Stimulated activated CD8-positive, alpha-beta memory T cell treated with anti-CD3 and anti-CD28 coated beads, Interleukin-12 subunit alpha, Interleukin-12 subunit beta, amount 100 ng/mL, for 24 hours (primary cell): ENCODE measurements at regions not wholly inside any gene's neighbourhood (a gene's known extent, or its start where the extent isn't known, plus 50 kb on each side); places are given as distances from the start of the nearest gene placed in this dataset.
A peak's percentile ranks its signal among the peaks of the same experiment; 100 is the strongest.
"Not testable (repeated sequence)": the region's sequence is repeated elsewhere in the genome, so short reads cannot be mapped to it uniquely, and the experiment has no call there.

Experiments used
- DNase-seq: peaks from one replicate; pipeline ENCODE4 v3.0.0-alpha.2; 2020; ENCODE audit errors: extremely low read depth

DNA sequence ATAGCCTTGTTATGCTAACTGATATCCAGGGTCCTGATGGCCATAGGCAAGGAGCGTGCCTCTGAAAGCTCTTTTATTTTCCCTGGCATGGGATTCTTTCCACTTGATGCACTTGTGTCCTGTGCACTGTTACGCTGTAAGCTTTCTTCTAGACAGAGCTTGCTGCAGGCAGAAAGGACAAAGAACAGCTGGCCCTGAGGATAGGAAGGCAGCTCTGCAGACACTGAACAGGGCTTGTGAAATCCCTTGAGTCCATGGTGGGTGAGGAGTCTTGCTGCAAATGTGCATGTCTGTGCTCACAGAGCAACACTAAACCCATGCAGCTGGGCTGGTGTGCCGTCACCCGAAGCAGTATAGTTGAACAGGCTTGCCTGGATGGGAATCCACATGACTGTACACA is 126.6 kb downstream of the AKAP11 start:
- DNase-seq, result no peak

DNA sequence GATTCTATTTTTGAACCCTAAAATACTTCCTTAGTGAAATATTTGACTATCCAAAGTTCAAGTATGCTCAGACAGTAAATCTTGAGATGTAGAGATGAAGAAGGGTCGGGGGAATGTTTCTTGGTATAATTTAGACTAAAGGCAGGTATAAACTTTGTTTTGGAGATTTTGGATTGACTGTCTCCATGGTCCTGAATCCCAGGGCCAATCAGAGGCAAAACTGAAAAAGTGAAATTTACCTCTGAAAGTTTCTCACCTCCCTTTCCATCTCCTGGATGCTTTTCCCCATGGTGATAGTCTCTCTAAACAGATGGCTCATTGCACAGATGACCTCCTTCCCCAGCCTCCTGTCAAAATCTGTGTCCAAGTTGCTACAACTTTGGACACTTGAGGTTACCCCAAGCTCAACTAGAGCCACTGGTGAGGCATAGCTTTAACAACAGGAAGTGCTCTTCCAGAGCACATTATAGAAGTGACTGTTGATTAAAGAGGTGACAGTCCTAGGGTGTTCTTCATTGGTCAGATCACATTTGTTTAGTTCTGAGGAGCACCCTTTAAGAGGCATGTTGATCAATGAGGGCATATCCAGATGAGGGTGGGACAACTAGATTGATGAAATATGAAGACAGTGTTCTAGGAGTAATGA is 128.4 kb downstream of the AKAP11 start:
- no peak for DNase-seq

DNA sequence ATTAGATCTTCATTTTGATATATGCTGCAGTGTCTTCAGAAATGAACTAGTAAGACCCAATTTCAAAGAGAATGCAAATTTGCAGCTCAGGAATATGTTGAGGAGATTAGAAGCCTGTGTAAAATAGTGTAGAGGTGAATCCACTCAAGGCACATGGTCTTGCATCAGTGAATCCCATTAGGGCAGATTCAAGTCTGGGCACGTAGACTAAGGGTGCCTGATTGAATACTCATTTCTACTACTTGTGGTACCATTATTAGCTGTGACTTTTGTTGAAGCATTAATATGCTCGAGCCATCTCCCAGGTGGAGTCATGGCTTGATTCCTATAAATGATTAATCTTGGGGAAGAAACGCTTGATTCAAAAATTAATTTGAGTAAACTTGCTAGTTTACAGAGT is 129.4 kb downstream of the AKAP11 start:
- DNase-seq, result no peak

DNA sequence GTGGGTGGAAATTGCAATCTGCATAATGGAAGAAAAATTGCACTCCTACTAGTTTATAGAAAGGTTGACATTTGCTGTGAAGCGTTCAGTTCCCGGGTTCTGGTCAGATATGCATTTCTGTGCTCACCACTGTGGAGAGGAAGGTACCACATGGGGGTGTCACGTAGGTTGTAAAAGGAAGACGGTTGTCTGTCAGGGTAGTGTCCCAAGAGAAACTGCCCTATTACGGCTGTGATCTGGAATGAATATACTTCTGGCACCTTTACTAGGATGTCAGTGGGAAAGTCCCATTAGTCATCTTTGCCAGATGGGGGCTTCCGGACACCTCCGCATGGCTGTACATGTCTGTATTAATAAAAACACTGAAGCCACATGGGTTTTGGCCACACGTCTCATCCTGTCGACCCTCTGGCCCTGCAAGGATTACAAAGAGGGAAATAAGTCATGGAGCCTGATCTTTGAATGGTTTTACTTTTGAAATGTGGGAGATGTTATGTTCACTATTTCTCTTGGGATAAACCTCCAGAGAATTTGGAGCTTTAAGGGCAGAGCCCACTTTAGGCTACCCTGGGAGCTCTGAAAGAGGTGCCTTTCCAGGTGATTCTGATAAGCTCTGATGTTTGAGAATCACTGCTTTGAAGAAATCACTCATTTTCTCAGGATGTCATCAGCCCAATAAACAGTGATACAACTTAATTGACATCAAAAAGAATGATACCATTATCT is 133.9 kb downstream of the AKAP11 start:
- DNase-seq, result peak; percentile 39

DNA sequence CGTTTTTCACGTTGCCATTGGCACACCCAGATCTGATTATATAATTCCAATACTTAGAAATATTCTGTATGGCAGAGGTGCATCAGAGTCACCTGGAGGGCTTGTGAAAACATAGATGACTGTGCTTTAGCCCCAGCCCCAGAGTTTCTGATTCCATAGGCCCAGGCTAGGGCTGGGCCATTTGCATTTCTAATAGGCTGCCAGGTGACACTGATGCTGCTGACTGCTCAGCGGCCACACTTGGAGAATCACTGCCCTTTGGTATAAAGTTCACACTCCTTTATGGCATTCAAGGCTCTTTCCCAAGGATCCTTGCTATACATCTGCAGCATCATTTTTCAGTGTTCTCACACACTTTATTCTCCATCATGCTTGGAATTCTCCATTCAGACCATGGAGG is 137.1 kb downstream of the AKAP11 start:
- no peak for DNase-seq

DNA sequence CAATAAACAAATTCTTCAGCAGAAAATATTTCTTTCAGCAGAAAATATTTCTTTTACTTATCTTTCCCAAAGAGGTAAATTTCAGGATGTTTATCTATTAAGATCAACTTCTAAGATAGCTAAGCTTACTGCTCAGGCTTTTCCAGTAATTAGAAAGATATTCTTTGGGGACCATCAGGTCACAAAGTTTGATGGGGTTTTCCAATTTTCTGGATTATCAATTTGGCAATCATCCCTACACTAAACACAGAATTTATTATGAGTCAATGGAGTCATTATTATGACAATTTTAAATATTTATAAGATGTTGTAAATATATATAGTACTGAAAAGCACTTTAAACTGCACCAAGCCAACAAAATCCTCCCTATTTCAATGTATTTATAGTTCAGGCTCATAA is 137.6 kb downstream of the AKAP11 start:
- no peak for DNase-seq

DNA sequence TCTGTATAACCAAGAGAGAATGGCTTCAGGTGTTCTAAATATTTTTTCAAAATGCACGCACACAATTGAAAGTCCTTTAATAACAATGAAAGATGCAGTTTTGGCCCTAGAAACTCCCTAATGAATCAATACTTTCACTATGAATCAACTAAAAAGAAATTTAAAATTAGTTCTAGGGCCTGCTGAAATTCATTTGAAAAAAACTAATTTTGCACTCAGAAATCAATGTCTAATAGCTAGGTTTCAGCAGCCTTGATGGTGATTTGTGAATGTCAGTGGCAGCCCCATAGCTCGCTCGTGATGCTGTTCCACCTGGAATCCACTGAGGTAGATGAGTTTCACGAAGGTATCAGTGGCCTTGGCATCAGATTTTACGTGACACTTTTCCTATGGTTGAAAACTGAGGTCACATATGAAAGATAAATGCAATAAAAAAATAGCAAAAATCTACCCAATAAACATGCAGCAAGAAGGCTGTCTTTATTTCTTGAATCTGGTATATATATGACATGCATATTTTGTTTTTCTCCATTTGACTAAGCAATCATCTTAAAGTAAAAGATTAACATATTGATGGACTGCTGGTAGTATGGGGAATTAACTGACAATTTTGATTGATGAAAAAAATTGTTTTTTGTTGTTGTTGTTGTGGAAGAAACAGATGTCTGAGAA is 141.0 kb downstream of the AKAP11 start:
- no peak for DNase-seq

DNA sequence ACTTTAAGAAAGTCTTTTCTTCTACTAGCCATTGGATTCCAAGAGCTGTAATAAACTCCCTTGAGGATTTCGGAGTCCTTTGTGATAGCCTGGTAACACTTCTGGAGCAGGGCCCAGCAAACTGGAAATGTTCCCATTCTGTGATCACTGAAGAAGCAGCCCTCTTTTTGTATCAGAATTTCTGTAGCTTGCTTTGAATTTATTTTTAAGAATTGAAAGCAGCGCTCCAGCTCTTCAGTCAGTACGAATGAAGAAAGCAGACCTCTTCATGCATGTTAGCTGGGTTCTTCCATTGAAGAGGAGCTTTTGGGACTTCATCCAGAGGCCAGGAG is 141.5 kb downstream of the AKAP11 start:
- no peak for DNase-seq

DNA sequence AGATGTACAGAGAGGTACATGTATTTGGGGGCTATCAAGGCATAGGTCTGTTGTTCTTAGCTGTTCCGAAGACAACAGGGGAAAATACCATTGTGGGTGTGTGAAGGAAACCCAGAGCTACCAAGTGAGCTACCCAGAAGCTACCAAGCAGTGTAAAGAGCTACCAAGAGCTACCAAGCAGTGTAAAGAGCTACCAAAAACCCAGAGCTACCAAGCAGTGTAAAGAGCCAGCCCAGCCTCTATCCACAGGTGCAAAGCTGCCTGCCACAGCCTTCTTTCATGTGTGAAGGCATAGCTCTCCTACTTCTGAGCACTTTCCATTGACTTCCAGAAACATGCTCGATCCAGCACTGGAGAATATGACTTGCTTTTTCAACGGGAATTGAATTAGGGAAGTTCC is 145.7 kb downstream of the AKAP11 start:
- no peak for DNase-seq

DNA sequence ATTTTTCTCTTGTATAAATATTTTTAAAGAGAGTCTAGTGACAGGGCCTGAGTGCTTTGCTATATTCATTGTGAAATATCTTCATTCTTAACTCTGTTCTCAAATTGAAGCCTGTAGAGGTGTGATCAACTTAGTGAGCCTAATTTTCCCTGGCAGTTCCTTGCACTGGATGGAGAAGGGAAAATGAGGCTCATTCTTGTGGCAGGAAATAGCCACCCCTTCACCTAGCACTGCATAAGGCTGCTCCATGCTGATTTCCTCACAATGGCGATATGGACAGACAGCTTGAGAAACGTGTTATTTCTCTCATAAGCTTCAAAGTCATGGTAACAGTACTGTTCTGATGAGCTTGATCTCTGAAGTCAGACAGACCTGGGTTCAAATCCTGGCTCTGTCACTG is 146.2 kb downstream of the AKAP11 start:
- DNase-seq, result no peak

DNA sequence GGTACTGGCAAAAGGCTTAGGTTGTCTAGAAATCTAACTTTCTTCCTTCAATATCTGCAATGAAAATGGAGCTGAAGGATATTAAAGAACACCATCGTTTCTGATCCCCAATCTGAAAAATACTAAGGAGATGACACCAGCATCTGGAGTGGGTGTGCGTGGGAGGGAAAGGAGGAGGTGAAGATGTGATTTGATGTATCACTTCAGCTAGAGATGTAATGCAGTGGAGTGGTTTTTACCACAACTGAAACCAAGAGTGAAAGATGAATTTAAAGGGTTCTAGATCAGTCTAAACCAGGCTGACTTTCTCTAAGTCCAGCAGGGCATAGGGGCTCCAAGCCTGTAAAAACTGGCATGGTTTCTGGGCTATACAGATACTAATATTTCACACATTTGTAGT is 148.4 kb downstream of the AKAP11 start:
- no peak for DNase-seq

DNA sequence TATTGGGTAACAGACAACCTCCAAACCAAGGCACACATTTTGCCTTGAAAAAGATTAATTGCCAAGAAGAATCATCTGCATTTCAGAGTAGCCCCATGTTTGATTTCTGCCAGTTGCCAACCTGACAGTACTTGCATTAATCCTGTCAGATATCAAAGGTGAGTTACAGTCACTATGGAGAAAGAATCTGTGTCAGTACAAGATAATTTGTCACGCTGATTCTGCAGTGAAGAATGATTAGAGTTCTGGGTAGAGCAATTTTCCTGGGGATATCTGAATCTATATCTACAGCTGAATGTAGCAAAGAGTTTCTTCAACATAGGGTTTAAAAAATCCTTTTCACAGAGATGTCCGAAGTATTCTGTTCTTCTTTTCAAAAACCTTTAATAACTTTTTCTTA is 150.7 kb downstream of the AKAP11 start:
- DNase-seq, result no peak

DNA sequence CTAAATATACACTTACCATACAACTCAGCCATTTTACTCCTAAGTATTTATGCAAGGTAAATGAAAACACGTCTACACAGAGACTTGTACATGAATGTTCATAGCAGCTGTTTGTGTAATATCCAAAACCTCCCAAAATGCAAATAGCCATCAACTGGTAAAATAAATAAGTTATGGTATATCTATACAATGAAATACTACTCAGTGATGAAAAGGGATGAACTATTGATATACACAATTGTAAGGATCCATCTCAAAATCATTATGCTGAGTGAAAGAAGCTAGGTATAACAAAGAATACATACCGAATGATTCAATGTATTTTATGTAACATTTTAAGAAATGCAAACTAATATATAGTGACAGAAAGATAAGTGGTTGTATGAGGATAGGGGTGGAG is 149.8 kb upstream of the TNFSF11 start:
- no peak for DNase-seq

DNA sequence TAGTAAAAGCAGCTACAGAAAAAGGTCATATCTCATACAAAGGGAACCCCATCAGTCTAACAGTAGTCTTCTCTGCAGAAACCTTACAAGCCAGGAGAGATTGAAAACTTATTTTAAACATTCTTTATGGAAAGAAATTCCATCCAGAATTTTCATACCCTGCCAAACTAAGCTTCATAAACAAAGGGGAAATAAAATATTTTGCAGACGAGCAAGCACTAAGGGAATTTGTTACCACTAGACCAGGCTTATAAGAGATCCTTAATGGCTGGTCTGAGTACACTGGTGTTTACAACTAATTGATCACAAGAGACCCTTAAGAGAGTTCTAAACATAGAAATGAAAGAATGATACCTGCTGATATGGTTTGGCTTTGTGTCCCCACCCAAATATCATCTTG is 128.6 kb upstream of the TNFSF11 start:
- no peak for DNase-seq

DNA sequence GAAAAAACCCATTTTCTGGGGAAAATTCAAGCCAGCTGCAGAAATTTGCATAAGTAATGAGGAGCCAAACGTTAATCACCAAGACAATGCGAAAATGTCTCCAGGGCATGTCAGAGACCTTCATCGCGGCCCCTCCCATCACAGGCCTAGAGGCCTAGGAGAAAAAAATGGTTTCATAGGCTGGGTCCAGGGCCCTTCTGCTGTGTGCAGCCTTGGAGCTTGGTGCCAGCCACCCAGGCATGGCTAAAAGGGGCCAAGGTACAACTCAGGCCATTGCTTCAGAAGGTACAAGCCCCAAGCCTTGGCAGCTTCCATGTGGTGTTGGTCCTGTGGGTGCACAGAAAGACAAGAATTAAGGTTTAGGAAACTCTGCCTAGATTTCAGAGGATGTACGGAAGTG is 127.4 kb upstream of the TNFSF11 start:
- not testable (repeated sequence) for DNase-seq

DNA sequence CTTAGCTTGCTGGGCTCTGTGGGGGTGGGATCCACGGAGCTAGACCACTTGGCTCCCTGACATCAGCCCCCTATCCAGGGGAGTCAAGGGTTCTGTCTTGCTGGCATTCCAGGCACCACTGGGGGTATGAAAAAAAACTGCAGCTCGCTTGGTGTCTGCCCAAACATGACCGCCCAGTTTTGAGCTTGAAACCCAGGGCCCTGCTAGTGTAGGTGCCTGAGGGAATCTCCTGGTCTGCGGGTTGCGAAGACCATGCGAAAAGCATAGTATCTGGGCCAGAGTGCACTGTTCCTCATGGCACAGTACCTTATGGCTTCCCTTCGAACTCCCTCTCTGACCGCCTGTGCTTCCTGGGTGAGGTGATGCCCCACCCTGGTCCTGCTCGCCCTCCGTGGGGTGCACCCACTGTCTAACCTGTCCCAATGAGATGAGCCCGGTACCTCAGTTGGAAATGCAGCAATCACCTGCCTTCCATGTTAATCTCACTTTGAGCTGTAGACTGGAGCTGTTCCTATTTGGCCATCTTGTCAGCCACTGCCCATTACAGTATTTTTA is 120.8 kb upstream of the TNFSF11 start:
- DNase-seq, result no peak

DNA sequence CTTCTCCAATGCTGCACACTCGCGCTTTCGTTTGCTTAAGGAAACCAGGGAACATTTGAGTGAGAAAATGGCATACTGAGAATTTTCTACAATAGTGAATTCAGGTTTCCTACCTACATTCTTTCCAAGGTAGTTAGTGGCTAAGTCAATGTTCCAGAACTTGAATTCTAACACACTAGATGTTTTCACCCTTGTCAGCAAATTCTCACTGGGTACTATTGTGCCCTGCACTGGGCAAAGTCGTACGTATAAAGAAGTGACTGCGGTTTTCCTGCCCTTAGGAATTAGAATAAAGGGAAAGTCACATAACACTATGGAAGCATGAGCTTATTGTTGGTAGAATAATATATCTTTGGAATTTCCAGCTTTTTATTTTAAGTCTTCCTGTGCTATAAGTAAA is 119.2 kb upstream of the TNFSF11 start:
- no peak for DNase-seq

DNA sequence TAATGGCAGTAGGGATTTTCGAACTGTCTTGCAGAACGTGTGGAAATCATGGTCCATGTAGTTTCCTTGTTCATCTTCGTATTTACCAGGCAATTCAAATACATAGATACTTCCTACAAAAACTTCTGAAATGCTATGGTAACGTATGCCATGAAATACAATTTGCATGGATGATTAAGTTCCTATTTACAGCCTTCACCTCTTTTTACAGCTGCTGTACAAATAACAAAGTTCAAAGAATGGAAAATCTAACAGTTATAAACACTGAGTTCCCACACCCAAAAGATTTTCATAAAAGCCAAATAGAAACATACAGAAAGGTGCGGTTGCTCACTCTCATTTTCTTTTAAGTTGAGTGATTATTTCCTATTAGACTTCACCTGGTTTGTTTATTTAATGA is 115.8 kb upstream of the TNFSF11 start:
- DNase-seq, result no peak

DNA sequence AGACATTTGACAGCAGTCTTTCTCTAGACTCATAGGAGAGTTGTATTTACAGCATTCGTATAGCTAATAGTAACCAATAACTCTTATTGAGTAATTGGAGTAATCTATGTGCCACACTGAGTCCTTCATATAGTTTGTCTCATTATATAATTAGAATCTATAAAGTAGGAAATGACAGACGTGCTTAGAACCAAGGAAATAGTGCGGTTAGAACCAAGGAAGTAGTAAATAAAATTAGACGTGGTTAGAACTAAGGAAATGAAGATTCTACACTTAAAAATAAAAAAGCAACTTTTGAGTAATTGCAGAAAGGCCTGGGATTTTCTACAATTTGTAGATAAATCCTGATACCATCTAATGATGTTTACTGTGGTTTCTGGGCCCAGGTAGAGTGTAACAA is 107.8 kb upstream of the TNFSF11 start:
- no peak for DNase-seq

DNA sequence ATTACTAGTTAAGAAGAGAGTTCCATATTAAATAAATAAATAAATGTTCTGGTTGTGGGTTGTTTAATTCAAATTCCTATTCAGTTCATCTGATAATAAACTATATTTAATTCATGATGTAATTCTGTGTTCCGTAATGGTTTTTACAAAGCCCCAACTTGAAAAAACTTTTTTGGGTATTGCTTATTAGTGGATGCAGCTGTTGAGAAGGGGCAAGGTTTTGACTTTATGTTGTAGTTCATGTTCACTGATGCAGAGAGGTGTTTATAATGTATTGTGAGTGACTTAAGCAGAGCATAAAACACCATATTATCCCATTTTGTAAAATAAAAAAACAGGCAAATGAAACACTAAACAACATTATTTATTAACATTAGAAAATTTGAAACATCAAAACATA is 107.3 kb upstream of the TNFSF11 start:
- DNase-seq, result no peak

DNA sequence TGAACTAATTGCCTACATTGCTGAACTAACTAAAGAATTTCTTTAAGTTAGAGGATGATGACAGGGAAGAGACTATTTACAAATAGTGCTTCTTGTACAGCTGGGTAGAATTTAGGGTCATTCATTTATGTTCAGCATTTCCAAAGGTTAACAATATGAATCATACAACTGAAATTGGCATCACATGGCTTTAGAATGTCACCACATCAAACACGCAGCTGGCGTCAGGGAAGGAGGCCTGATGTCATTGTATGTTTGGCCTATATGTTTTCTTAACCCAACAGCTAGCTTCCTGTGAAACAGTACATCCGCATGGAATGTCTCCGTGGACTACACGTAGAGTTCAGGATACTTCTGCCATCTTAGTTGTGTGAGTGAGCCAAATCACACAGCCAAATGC is 99.0 kb upstream of the TNFSF11 start:
- no peak for DNase-seq

DNA sequence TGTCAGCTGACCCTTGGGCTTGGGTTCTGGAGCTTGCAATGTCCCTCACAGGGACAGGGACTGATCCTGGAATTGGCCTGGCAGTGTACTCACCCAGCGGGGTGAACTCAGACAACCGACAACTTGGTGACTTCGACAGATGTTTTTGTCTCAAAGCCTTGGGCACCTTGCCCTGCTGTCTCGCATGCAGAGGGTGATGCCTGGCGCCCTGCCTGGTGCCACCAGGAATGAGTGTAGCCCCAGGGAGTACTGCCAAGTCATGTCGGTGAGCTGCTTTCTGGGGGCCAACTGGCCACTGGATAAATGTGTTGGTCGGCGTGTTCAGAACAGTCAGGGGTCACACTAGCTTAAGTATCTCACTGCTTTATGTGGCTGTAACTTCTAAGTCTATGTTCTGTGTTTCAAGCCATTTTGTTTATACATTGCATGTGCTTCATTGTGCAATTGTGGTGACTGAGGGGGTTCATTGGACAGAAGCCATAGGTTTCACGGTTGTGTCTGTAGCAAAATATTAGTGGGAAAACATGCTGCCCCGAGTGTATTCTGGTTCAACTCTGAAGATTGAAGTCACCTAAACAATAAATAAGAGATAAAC is 96.3 kb upstream of the TNFSF11 start:
- DNase-seq, result no peak
